Activated naive CD8-positive, alpha-beta T cell treated with anti-CD3 and anti-CD28 coated beads, Interleukin-2, amount 50 U/mL, for 16 hours (primary cell): ENCODE measurements at regions not wholly inside any gene's neighbourhood (a gene's known extent, or its start where the extent isn't known, plus 50 kb on each side); places are given as distances from the start of the nearest gene placed in this dataset.
A peak's percentile ranks its signal among the peaks of the same experiment; 100 is the strongest.
"Not testable (repeated sequence)": the region's sequence is repeated elsewhere in the genome, so short reads cannot be mapped to it uniquely, and the experiment has no call there.

Experiments used
- DNase-seq: peaks from one replicate; pipeline ENCODE4 v3.0.0-alpha.2; 2020; ENCODE audit warnings: low read depth, low spot score

DNA sequence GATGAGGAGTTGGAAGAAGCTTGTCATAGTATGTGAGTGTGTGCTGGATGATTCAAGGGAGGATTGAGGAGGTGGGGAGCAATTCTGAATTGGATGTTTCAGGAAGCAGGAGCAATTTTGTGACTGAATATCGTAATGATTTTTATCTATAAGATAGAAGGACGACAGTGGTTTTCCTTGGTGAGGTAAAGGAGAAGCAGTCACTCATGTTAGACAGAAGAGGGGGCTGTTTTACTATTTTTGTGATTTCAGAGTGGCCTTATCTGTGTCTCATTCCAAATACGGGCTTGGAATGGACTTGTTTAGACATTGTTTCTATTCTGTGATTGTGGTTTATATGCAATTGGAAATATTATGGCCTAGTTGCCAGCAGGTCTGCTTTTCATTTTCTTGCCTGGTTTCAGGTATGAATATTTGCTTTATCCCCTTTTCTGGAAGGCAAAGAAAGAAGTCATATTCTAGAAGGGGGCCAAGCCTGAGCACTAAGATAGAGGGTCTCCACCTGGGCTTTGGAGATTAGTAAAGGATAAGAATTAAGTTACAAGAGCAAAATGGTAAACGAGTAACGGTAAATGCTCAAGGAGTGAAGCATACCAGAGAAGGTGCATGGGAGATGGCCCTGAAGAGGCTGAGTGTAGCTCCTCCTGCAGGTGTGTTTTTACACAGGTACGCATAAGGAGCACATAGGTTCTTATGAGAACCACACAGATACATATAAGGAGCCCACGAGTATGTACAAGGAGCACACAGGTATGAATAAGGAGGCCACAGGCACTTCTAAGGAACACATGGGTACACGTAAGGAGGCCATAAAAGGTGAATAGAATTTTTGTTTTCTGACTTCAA is 124.6 kb upstream of the KCNAB1 start:
- no peak for DNase-seq

DNA sequence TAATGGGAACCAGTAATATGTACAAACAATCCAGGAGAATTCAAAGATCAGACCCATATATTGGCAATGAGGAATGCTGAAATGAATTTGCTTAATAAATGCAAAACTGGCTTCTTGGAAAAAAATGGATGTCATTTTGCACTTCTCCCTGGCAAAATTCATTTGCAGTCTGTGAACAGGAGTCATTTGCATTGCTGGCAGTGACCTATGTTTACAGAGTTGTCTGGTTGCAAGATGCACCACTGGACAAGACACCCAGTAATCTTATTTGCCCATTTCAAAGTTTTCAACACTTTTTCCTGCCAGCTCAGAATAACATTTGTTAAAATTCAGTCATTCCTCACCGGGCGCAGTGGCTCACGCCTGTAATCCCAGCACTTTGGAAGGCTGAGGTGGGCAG is 123.5 kb upstream of the KCNAB1 start:
- DNase-seq: no peak

- not testable (repeated sequence) for DNase-seq
Measured at GRCh38 chr3:155998173-155998572, 122.2 kb upstream of the KCNAB1 start.

- DNase-seq: no peak
Measured at GRCh38 chr3:156005736-156006135, 114.6 kb upstream of the KCNAB1 start.

DNA sequence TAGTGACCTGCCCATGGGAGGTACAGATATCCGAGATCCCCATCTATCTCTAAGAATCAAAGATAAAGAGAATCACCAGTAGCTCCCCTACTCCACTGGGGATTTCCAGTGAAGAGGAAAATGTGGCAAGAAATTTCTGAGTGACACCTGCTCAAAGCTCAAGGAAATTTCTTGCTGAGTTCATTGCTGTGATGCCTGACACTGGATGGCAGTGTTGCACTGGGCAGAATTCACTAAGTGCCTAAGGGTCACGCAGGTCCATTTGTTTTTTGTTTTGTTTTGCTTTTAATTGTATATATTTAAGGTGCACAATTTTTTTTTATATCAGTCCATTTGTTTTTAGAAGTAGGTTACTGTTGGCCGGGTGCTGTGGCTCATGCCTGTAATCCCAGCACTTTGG is 109.5 kb upstream of the KCNAB1 start:
- no peak for DNase-seq

GRCh38 chr3:156014489-156014888 is 105.9 kb upstream of the KCNAB1 start:
- no peak for DNase-seq

DNA sequence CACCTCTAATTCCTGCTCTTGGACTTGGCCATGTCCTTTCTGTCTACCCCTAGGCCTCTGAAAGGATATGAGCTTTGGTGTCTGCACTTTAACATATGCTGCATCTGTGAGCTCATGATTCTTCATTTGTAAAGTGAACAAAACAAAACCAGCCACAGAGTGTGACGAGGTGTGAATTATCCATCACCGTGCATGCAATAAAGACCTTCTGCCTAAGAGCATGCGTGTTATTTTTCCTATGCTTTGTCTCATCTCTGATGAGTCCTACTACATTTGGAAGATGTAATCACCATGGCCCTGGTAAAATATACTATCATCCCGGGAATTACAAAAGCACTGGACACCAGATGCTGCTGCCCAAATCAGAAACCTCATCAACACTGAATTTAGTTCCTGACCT is 103.5 kb upstream of the KCNAB1 start:
- DNase-seq: no peak

DNA sequence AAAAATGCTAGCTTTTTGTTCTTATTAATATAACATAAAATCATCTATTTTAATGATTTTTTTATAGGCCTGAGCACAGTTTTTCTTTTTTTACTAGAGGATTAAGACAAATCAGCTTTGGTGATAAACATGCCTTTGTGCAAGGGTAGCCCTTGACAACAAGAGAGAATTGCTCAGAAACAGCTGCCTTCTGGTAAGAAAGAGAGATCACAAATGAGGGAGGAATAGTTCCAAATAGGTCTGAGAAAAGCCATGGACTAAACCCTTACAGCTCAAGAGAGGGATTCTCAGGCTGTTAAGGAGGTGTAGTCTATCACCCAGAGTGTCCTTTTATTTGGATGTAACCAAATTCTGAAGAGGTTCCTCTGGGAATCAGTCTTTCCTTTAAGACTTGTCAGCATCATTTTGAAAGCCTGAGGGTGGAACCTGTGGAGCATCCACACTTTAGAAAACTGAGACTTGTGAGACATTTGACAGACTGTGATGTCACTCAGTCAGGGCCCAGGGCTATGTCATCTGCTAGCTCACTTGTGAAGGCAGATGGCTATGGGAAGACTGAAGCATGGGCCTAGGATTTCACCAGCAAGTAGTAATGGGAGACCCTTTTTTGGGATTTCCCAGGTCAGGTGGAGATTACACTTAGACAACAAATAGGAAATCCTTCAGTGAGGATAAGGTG is 102.9 kb upstream of the KCNAB1 start:
- DNase-seq: no peak

DNA sequence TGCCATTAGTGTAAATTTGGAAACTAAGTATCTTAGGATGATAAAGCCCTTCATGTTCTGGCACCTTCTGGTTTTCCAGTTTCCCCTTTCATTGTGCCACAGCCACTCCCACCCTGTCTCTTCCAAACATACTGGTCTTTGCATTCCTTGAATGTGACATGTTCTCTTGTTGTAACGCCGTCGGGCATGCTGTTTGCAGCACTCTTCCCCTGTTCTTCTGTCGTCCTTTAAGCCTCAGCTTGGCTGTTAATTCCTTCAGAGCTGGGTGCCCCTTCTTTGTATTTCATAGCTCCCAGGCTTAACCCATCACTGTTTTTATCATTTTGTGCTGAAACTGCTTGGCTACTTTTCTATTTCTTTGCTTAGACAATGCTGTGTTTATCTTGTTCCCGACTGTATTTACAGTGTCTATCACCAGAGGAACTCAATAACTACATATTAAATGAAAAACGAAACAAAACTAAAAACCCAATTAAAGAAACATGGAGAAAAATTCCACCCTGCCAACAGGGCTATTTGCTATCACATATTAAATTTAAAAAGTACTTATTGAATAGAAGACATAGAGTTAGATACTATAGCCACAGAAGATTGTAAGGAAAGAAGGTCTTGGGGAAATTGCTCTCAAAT is 95.4 kb upstream of the KCNAB1 start:
- no peak for DNase-seq

GRCh38 chr3:156029208-156029607 is 91.2 kb upstream of the KCNAB1 start:
- DNase-seq: no peak

DNA sequence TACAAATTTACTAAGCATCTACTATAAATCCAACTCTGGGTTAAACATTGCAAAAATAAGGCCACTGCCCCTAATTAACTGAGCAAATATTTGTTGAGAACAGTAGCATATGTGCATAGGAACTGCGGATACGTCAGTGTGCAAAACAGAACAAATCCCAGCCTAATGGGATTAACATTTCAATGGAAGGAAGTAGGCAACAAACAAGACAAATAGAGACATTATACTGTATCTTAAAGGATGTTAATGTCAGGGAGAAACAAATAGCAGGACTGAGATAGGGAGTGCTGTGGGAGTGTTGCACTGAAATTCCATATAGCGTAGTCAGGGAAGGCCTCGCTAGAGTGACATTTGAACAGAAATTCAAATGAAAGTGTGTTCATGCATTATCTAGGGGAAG is 89.7 kb upstream of the KCNAB1 start:
- DNase-seq: no peak

DNA sequence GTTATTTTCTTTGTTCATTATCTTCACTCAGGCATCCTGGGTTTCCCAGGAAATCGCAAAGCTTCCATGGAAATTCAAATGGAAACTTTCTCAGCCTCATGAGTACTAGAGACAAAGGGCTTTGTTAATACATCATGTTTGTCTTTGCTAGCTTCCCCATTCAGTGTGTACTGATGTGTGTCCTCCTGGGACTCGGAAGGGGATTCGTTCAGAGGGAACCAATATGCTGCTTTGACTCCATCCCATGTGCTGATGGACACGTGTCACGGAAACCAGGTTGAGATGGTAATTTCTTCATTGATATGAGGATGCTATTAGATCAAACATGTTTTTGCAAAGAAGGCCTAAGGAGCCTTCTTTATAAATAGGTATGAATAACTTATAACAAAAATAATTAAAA is 87.0 kb upstream of the KCNAB1 start:
- no peak for DNase-seq

DNA sequence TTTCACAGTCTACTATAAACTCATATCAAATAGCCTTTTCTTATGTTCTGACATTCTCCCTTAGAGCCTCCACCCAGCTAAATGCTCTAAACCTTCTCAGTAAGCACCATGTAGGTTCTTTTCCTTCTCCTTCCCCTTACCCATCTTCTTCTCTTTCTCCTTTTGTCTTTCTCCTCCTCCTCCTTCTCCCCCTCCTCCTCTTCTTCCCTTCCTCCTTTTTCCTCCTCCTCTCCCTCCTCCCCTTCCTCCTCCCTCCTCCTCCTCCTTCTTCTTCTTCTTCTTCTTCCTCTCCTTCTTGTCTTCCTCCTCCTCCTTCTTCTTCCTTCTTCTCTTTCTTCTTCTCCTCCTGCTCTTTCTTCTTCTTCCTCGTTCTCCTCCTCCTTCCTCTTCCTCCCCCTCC is 85.2 kb upstream of the KCNAB1 start:
- DNase-seq: no peak

- no peak for DNase-seq
Measured at GRCh38 chr3:156036258-156037053, 83.9 kb upstream of the KCNAB1 start.

DNA sequence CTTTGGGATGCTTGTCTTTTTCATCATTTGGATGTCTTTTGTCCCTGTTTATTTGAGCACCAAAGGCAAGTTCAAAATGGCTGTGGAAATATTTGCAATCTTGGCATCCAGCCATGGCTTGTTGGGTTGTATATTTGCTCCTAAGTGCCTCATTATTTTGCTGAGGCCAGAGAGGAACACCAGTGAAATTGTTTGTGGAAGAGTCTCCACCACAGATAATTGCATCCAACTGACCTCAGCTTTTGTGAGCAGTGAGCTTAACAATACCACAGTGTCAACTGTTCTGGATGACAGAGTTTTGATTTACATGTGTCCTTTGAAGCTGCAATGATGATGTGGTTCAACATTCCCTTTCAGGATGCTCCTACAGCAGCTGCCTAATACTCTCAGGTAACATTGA is 83.0 kb upstream of the KCNAB1 start:
- DNase-seq: no peak

- no peak for DNase-seq
Measured at GRCh38 chr3:156038869-156039268, 81.5 kb upstream of the KCNAB1 start.

GRCh38 chr3:156040041-156040440 is 80.3 kb upstream of the KCNAB1 start:
- DNase-seq: no peak

DNA sequence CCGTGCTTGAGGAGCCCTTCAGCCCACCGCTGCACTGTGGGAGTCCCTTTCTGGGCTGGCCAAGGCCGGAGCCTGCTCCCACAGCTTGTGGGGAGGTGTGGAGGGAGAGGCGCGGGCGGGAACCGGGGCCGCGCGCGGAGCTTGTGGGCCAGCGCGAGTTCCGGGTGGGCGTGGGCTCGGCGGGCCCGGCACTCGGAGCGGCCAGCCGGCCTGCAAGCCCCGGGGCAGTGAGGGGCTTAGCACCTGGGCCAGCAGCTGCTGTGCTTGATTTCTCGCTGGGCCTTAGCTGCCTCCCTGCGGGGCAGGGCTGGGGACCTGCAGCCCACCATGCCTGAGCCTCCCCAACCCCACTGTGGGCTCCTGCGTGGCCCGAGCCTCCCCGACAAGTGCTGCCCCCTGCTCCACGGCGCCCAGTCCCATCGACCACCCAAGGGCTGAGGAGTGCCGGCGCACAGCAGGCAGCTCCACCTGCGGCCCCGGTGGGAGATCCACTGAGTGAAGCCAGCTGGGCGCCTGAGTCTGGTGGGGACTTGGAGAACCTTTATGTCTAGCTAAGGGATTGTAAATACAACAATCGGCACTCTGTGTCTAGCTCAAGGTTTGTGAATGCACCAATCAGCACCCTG is 79.0 kb upstream of the KCNAB1 start:
- not testable (repeated sequence) for DNase-seq

- DNase-seq: not testable (repeated sequence)
Measured at GRCh38 chr3:156041856-156042255, 78.5 kb upstream of the KCNAB1 start.

DNA sequence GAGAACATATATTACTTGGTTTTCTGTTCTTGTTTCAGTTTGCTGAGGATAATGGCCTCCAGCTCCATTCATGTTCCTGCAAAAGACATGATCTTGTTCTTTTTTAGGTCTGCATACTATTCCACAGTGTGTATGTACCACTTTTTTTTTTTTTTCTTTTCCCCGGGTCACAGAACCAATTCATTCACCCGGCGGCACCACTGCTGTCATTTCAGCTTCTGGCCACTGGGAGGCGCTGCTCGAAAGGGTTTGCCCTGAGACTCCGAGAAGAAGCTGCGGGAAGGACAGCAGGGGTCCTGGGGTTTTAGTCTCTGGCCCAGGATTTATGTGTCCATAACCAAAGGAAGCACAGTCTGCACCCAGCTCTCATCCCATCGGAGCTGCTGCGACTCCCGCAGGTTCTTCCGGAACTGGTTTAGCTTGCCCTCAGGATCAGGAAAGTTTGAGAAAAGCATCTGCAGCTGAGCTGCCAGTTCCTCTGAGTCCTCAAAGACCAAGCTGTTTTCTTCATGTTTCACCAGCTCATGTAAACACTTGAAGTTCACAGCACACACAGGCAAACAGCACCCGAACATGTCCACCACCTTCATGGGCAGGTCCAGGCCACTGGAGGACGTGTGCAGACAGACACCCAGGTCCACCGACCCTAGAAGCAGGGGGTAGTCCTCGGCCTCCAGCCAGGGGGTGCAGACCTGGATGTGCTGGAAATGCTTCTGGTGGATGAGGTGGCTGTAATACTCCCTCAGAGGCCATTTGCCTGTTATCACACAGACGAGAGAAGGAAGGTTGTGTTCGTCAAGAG is 76.3 kb upstream of the KCNAB1 start:
- DNase-seq: peak; percentile 14

- no peak for DNase-seq
Measured at GRCh38 chr3:156044634-156044975, 75.8 kb upstream of the KCNAB1 start.
